Renal pelvis (tissue), 1 donor: ENCODE measurements at regions not wholly inside any gene's neighbourhood (a gene's known extent, or its start where the extent isn't known, plus 50 kb on each side); places are given as distances from the start of the nearest gene placed in this dataset.
"Not testable (repeated sequence)": the region's sequence is repeated elsewhere in the genome, so short reads cannot be mapped to it uniquely, and the experiment has no call there.

Experiments
- DNase-seq: peaks from one replicate; pipeline ENCODE4 v3.0.0-alpha.2; 2013

- no peak for DNase-seq
Measured at GRCh38 chr12:62008703-62009102, 251.5 kb upstream of the USP15 start.

- DNase-seq = no peak
Measured at GRCh38 chr12:62009445-62009844, 250.8 kb upstream of the USP15 start.

GRCh38 chr12:62010331-62010906 is 249.8 kb upstream of the USP15 start:
- DNase-seq = not testable (repeated sequence)

- DNase-seq = not testable (repeated sequence)
Measured at GRCh38 chr12:62010973-62011372, 249.2 kb upstream of the USP15 start.

- no peak for DNase-seq
Measured at GRCh38 chr12:62014330-62014729, 245.9 kb upstream of the USP15 start.

GRCh38 chr12:62016021-62016420 is 244.2 kb upstream of the USP15 start:
- DNase-seq = no peak

GRCh38 chr12:62021808-62022207 is 238.4 kb upstream of the USP15 start:
- no peak for DNase-seq

- DNase-seq = no peak
Measured at GRCh38 chr12:62028536-62028935, 231.7 kb upstream of the USP15 start.

- no peak for DNase-seq
Measured at GRCh38 chr12:62032870-62033269, 227.3 kb upstream of the USP15 start.

- DNase-seq = no peak
Measured at GRCh38 chr12:62044450-62045135, 215.6 kb upstream of the USP15 start.

- no peak for DNase-seq
Measured at GRCh38 chr12:62045211-62045610, 215.0 kb upstream of the USP15 start.

GRCh38 chr12:62050785-62051184 is 209.4 kb upstream of the USP15 start:
- DNase-seq = no peak

- no peak for DNase-seq
Measured at GRCh38 chr12:62069976-62070375, 190.2 kb upstream of the USP15 start.

GRCh38 chr12:62073236-62073635 is 187.0 kb upstream of the USP15 start:
- not testable (repeated sequence) for DNase-seq

GRCh38 chr12:62075870-62076269 is 184.3 kb upstream of the USP15 start:
- DNase-seq = no peak

GRCh38 chr12:62078020-62078419 is 182.2 kb upstream of the USP15 start:
- DNase-seq = no peak

GRCh38 chr12:62082448-62082847 is 177.8 kb upstream of the USP15 start:
- DNase-seq = no peak

- no peak for DNase-seq
Measured at GRCh38 chr12:62098132-62098531, 162.1 kb upstream of the USP15 start.

GRCh38 chr12:62103748-62104147 is 156.5 kb upstream of the USP15 start:
- DNase-seq = no peak

- DNase-seq = no peak
Measured at GRCh38 chr12:62106547-62107185, 153.5 kb upstream of the USP15 start.

- DNase-seq = no peak
Measured at GRCh38 chr12:62113366-62114011, 146.7 kb upstream of the USP15 start.

- no peak for DNase-seq
Measured at GRCh38 chr12:62116986-62117385, 143.2 kb upstream of the USP15 start.

- DNase-seq = peak; percentile 19
Measured at GRCh38 chr12:62123721-62124203, 136.4 kb upstream of the USP15 start.
